Endothelial cell of umbilical vein (primary cell): ENCODE measurements at regions not wholly inside any gene's neighbourhood (a gene's known extent, or its start where the extent isn't known, plus 50 kb on each side); places are given as distances from the start of the nearest gene placed in this dataset.

Experiments
- BruUV-seq: library from RNA; stranded (reverse); fragments of 400-500 nt; replicated peaks from 2 replicates; lab custom pipeline; 2021; lab: Mats Ljungman, UMichigan
- CTCF ChIA-PET: fragments of 300-600, 350-600 bp; sonication (Branson Sonifier 250); formaldehyde crosslinking; loops from one replicate; lab custom pipeline; 2021; ENCODE audit warnings: antibody characterized with exemption, inconsistent platforms; lab: Charles Lee
- POLR2A ChIA-PET: fragments of 300-600, 350-600 bp; sonication (Branson Sonifier 250); formaldehyde crosslinking; loops from one replicate; lab custom pipeline; 2021; ENCODE audit warnings: antibody characterized with exemption, inconsistent platforms; lab: Charles Lee
- DNase-seq: peaks from one replicate; pipeline ENCODE4 v3.0.0-alpha.2; 2011; ENCODE audit warnings: low read depth, low spot score
- FAIRE-seq: peaks from 2 replicates; lab custom pipeline; 2011; peaks lifted over from hg19 to GRCh38; lab: Jason Lieb, UNC
- H2AFZ ChIP-seq: 2 replicates; pipeline ENCODE4 v1.6.0; 2012; ENCODE audit warnings: low read depth, low read length, control low read depth, inconsistent platforms
- H3K27ac ChIP-seq: 2 replicates; pipeline ENCODE4 v1.5.1; 2011; ENCODE audit warnings: low read depth, mild to moderate bottlenecking, control low read depth, low read length, moderate library complexity; ENCODE audit not compliant: insufficient read depth
- H3K27me3 ChIP-seq, 2 experiments: 2 replicates each; pipeline versions ENCODE4 v1.6.0 to v1.6.1; 2011; ENCODE audit warnings: low read length in 2 of 2, mixed read lengths in 1 of 2; ENCODE audit not compliant: control insufficient read depth in 2 of 2, insufficient read depth in 2 of 2
- H3K36me3 ChIP-seq, 2 experiments: 2 replicates in 1 of 2; 3 replicates in 1 of 2; pipeline ENCODE4 v1.5.1; 2011; ENCODE audit warnings: low read length in 2 of 2, mild to moderate bottlenecking in 1 of 2, moderate library complexity in 1 of 2; ENCODE audit not compliant: control insufficient read depth in 2 of 2, insufficient read depth in 2 of 2; ENCODE audit errors: extremely low read depth in 1 of 2
- H3K4me1 ChIP-seq: 3 replicates; pipeline ENCODE4 v1.5.1; 2011; ENCODE audit warnings: mild to moderate bottlenecking, low read length; ENCODE audit not compliant: control insufficient read depth, insufficient read depth; ENCODE audit errors: extremely low read depth
- H3K4me2 ChIP-seq: 2 replicates; pipeline ENCODE4 v1.6.1; 2011; ENCODE audit warnings: low read length, control low read depth, mixed read lengths; ENCODE audit not compliant: insufficient read depth
- H3K4me3 ChIP-seq, 3 experiments: fragments of 200-600 bp in 1 of 3; sonication (generic), shearing (Covaris generic) in 1 of 3; replicated peaks in 1 of 3; 2 replicates each; pipeline ENCODE4 v1.5.1; 2011 to 2016; ENCODE audit warnings: control low read depth in 3 of 3, low read length in 3 of 3, mild to moderate bottlenecking in 2 of 3, inconsistent platforms in 1 of 3, low read depth in 1 of 3, moderate library complexity in 1 of 3; ENCODE audit not compliant: insufficient read depth in 1 of 3
- H3K79me2 ChIP-seq: 2 replicates; pipeline ENCODE4 v1.6.0; 2012; ENCODE audit warnings: low read length, inconsistent platforms; ENCODE audit not compliant: control insufficient read depth, insufficient read depth
- H3K9ac ChIP-seq: replicated peaks from 2 replicates; pipeline ENCODE3; 2011; ENCODE audit warnings: low read length, control low read depth; ENCODE audit not compliant: insufficient read depth; ENCODE audit errors: extremely low read depth
- H3K9me1 ChIP-seq: replicated peaks from 3 replicates; pipeline ENCODE4 v1.6.0; 2011; ENCODE audit warnings: mild to moderate bottlenecking, low read length; ENCODE audit not compliant: control insufficient read depth, insufficient read depth; ENCODE audit errors: extremely low read depth
- H3K9me3 ChIP-seq: replicated peaks from 2 replicates; pipeline ENCODE4 v1.5.1; 2012; ENCODE audit warnings: low read length, inconsistent platforms; ENCODE audit not compliant: control insufficient read depth, insufficient read depth
- H4K20me1 ChIP-seq: replicated peaks from 2 replicates; pipeline ENCODE3; 2011; ENCODE audit warnings: mild to moderate bottlenecking, low read length; ENCODE audit not compliant: control insufficient read depth, insufficient read depth; ENCODE audit errors: extremely low read depth
- CTCF ChIP-seq, 2 donors: IDR thresholded peaks; 1 replicate in 1 of 2; 2 replicates in 1 of 2; pipeline ENCODE4 v1.5.1; 2011; ENCODE audit warnings: low read length in 2 of 2, mild to moderate bottlenecking in 2 of 2, moderate library complexity in 2 of 2, control low read depth in 1 of 2, inconsistent platforms in 1 of 2, low read depth in 1 of 2; ENCODE audit not compliant: insufficient read depth in 1 of 2; ENCODE audit errors: extremely low read depth in 1 of 2
- FOS ChIP-seq: IDR thresholded peaks from 2 replicates; pipeline ENCODE4 v1.6.1; 2011; ENCODE audit warnings: mild to moderate bottlenecking, low read length, moderate library complexity, borderline replicate concordance; ENCODE audit not compliant: insufficient read depth
- MAX ChIP-seq: IDR thresholded peaks from 2 replicates; pipeline ENCODE4 v1.6.1; 2011; ENCODE audit not compliant: insufficient read depth, insufficient read length
- dilution Hi-C: fragments of 300-500 bp; cut with MboI; formaldehyde crosslinking; loops from one replicate; pipeline ENCODE4 v1.15.0; 2019; ENCODE audit warnings: low sequenced_read_pairs; ENCODE audit not compliant: extremely low pct_ligation_motif_present
- intact Hi-C: fragments of 100-400 bp; cut with micrococcal nuclease; formaldehyde crosslinking; loops from one replicate; pipeline ENCODE4 v1.10.0; 2022

- BruUV-seq = no TSS peak
- FAIRE-seq (no peak), DNase-seq (no peak)
- no peaks in the 10 kb centered on the region for H3K79me2 ChIP-seq
- no peak overlapping the region for H3K27ac ChIP-seq
- intact Hi-C loops (no loop called here), dilution Hi-C loops (no loop called here)
- peaks cover 11 to 17% of the 10 kb centered on the region in 2 experiments for H3K27me3 ChIP-seq
- no peak overlapping the region for H3K9ac ChIP-seq
- no peaks in the 10 kb centered on the region for H3K9me3 ChIP-seq
- no peaks in the 10 kb centered on the region for H3K36me3 ChIP-seq
- CTCF ChIA-PET = interaction anchor here (0.8 to 3.1 kb wide), 8 partner anchors 8 to 153 kb away, joined by 3 to 13 read pairs (median 6); no protein-coding TSS in a partner anchor
- no peak overlapping the region for H3K4me3 ChIP-seq
- H3K4me2 ChIP-seq = no peak overlapping the region
- POLR2A ChIA-PET = no interaction called here
- H2AFZ ChIP-seq = no peak overlapping the region
- no peaks in the 10 kb centered on the region for H3K9me1 ChIP-seq
- H4K20me1 ChIP-seq = no peaks in the 10 kb centered on the region
- no peaks in the 10 kb centered on the region for H3K4me1 ChIP-seq
- TF ChIP-seq FOS = no peak
- peak in 1 of 2 donors; percentile 23 for TF ChIP-seq CTCF (IDR thresholded peaks at IDR 0.05; ENCODE audit: extremely low read depth in 1 of 2, insufficient read depth in 1 of 2, low read depth in 1 of 2, low read length in 2 of 2)
Measured at GRCh38 chr22:22348127-22348814, 103.7 kb downstream of the VPREB1 start.

GRCh38 chr22:22348815-22349454, 104.3 kb downstream of the VPREB1 start:
- H3K27ac ChIP-seq = no peak overlapping the region
- ChIA-PET CTCF (interaction anchor here (1.3 to 3.1 kb wide), 5 partner anchors 7 to 65 kb away, joined by 3 to 13 read pairs (median 8); no protein-coding TSS in a partner anchor), POLR2A (no interaction called here)
- FAIRE-seq (no peak), DNase-seq (no peak)
- no TSS peak for BruUV-seq
- H3K9me3 ChIP-seq = no peaks in the 10 kb centered on the region
- dilution Hi-C loops (no loop called here), intact Hi-C loops (loop anchor here (1.0 kb wide), 1 partner anchor 48 kb away; no protein-coding TSS in a partner anchor)
- H3K4me1 ChIP-seq = no peaks in the 10 kb centered on the region
- H2AFZ ChIP-seq = no peak overlapping the region
- no peaks in the 10 kb centered on the region for H3K79me2 ChIP-seq
- no peak overlapping the region for H3K4me3 ChIP-seq
- H3K9ac ChIP-seq = no peak overlapping the region
- H3K9me1 ChIP-seq = no peaks in the 10 kb centered on the region
- no peaks in the 10 kb centered on the region for H4K20me1 ChIP-seq
- no peaks in the 10 kb centered on the region for H3K36me3 ChIP-seq
- no peak for TF ChIP-seq MAX
- H3K27me3 ChIP-seq = peaks cover 11 to 17% of the 10 kb centered on the region in 2 experiments
- H3K4me2 ChIP-seq = no peak overlapping the region
